ENCODE measurements at regions not wholly inside any gene's neighbourhood (a gene's known extent, or its start where the extent isn't known, plus 50 kb on each side); places are given as distances from the start of the nearest gene placed in this dataset.

- no TSS peak for BruUV-seq (replicated peaks)
- FAIRE-seq (no peak), DNase-seq (ENCODE audit: low read depth, low spot score) (no peak)
- H2AFZ ChIP-seq (ENCODE audit: low read depth, low read length), result no peak overlapping the region
- no peaks in the 10 kb centered on the region for H3K9me3 ChIP-seq (replicated peaks; ENCODE audit: control insufficient read depth, insufficient read depth, low read length)
- H3K9me1 ChIP-seq (replicated peaks; ENCODE audit: control insufficient read depth, extremely low read depth, insufficient read depth, low read length), result no peaks in the 10 kb centered on the region
- no peak overlapping the region for H3K27ac ChIP-seq (ENCODE audit: insufficient read depth, low read depth, low read length)
- no peaks in the 10 kb centered on the region for H3K36me3 ChIP-seq (ENCODE audit: control insufficient read depth in 2 of 2, extremely low read depth in 1 of 2, insufficient read depth in 2 of 2, low read length in 2 of 2)
- TF ChIP-seq GATA2 (IDR thresholded peaks at IDR 0.05; ENCODE audit: insufficient read depth, insufficient read length, low read depth, low read length), result no peak
- no peak for TF ChIP-seq MYC (IDR thresholded peaks at IDR 0.05; ENCODE audit: low read depth, low read length)
- TF ChIP-seq JUN (IDR thresholded peaks at IDR 0.05; ENCODE audit: borderline replicate concordance, insufficient read depth, insufficient read length, low read depth), result no peak
- no peak for TF ChIP-seq POLR2A (IDR thresholded peaks at IDR 0.05; ENCODE audit: low read depth, low read length)
- TF ChIP-seq CTCF (IDR thresholded peaks at IDR 0.05; ENCODE audit: extremely low read depth in 1 of 2, insufficient read depth in 1 of 2, low read depth in 1 of 2, low read length in 2 of 2), result no peak
- TF ChIP-seq FOS (IDR thresholded peaks at IDR 0.05; ENCODE audit: borderline replicate concordance, insufficient read depth, low read length), result no peak
- no peak for TF ChIP-seq EZH2 (IDR thresholded peaks at IDR 0.05; ENCODE audit: borderline replicate concordance, low read depth, low read length, severe bottlenecking)
- TF ChIP-seq POLR2AphosphoS5 (IDR thresholded peaks at IDR 0.05; ENCODE audit: insufficient read depth, low read depth, low read length), result no peak
- no peak for TF ChIP-seq MAX (IDR thresholded peaks at IDR 0.05; ENCODE audit: insufficient read depth, insufficient read length)
- no peaks in the 10 kb centered on the region for H4K20me1 ChIP-seq (replicated peaks; ENCODE audit: control insufficient read depth, extremely low read depth, insufficient read depth, low read length)
- no peak overlapping the region for H3K4me2 ChIP-seq (ENCODE audit: insufficient read depth, low read length)
- H3K27me3 ChIP-seq (ENCODE audit: control insufficient read depth in 2 of 2, insufficient read depth in 2 of 2, low read length in 2 of 2), result peaks cover 0 to 12% of the 10 kb centered on the region in 2 experiments
- H3K79me2 ChIP-seq (ENCODE audit: control insufficient read depth, insufficient read depth, low read length), result no peaks in the 10 kb centered on the region
- dilution Hi-C loops (cut with MboI; ENCODE audit: extremely low pct_ligation_motif_present, low sequenced_read_pairs) (no loop called here), intact Hi-C loops (cut with micrococcal nuclease) (no loop called here)
- ChIA-PET POLR2A (no interaction called here), CTCF (interaction anchor here (1.1 to 1.7 kb wide), 2 partner anchors 52 to 74 kb away, joined by 3 to 5 read pairs; partner anchors contain the start of gene TRIB2)
- H3K9ac ChIP-seq (replicated peaks; ENCODE audit: extremely low read depth, insufficient read depth, low read length), result no peak overlapping the region
- no peak overlapping the region for H3K4me3 ChIP-seq (replicated peaks in 1 of 3; ENCODE audit: insufficient read depth in 1 of 3, low read depth in 1 of 3, low read length in 3 of 3)
- no peaks in the 10 kb centered on the region for H3K4me1 ChIP-seq (ENCODE audit: control insufficient read depth, extremely low read depth, insufficient read depth, low read length)
Measured at GRCh38 chr2:12642859-12643258, 73.9 kb upstream of the TRIB2 start.

Measured in endothelial cell of umbilical vein (primary cell).